ENCODE measurements at regions not wholly inside any gene's neighbourhood (a gene's known extent, or its start where the extent isn't known, plus 50 kb on each side); places are given as distances from the start of the nearest gene placed in this dataset.

DNA sequence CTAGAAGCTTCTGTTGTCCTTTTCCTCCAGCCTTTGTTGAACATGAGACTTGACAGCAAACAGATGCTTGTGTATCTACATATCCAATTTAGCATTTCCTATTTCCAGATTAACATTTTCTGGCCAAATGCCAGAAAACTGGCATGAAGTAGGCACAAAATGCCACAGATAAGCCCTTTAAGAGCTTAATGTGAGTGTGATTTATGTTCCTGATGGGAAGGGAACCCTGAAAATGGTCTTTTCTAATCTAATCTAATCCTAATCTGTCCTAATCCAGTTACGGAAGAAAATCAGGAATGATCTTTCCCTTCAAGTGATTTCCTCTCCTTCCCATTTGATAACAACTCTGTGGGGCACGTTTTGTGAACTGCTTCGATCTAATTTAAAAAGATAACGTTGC is 133.0 kb upstream of the C1QTNF7 start:
- no peaks in the 10 kb centered on the region for H3K27me3 ChIP-seq (ENCODE audit: control insufficient read depth in 1 of 2, insufficient read depth in 2 of 2, low read length in 1 of 2)
- no peak overlapping the region for H3K4me3 ChIP-seq (ENCODE audit: low read length in 2 of 2)
- peaks cover 1 to 2% of the 10 kb centered on the region in 2 donors for H3K4me1 ChIP-seq (ENCODE audit: control insufficient read depth in 1 of 2, insufficient read depth in 2 of 2, low read length in 2 of 2)
- peaks cover 1% of the 10 kb centered on the region for H3K9me3 ChIP-seq (ENCODE audit: control insufficient read depth, low read length)
- no peaks in the 10 kb centered on the region for H3K36me3 ChIP-seq (ENCODE audit: control insufficient read depth in 1 of 2, insufficient read depth in 2 of 2, low read length in 1 of 2)
- 76 to 89% methylated on average over 4 of the region's 4 CpGs for WGBS, 2 donors
- DNase-seq (no peak), ATAC-seq (ENCODE audit: low FRiP score) (no peak)
- H3K27ac ChIP-seq (ENCODE audit: low read depth in 1 of 2, low read length in 2 of 2), result no peak overlapping the region
- intact Hi-C loops (cut with DNase I), result no loop called here

DNA sequence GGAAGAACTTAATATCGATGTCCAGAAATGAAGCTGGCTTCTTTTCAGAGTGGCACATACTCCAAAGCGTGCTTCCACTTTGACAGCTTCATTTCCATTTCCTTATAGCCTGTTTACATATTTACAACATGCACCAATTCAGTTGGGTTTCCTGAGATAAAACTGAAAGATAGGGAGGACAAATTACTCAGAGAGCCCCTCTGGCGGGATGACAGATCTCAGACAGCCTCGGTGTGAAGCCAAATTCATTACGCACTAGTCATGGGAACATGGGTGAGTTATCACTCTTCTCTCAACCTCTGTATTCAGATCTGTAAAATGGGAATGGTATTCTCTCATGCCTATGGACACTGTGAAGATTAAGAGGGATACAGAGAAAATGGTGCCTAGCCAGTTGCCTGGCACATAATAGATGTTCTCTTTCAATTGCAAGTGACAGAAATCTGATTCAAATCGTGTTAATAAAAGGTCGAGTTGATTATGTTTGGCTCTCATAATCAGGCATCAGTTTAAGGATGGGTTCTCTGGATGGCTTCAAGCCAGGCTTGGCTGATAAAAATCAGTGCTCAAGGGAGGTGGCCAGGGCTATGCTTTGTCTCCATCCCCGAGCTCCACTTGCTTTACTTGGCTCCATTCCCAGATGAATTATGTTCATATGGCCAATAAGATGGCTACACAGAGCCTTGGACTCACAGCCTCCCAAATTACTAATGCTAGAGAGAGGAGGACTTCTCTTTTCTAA is 132.2 kb upstream of the C1QTNF7 start:
- ATAC-seq (ENCODE audit: low FRiP score) (no peak), DNase-seq (no peak)
- 50 to 74% methylated on average over 8 of the region's 8 CpGs for WGBS, 2 donors
- Histone ChIP-seq H3K36me3 (ENCODE audit: control insufficient read depth in 1 of 2, insufficient read depth in 2 of 2, low read length in 1 of 2) (no peaks in the 10 kb centered on the region), H3K4me3 (ENCODE audit: low read length in 2 of 2) (no peak overlapping the region), H3K9me3 (ENCODE audit: control insufficient read depth, low read length) (peaks cover 1% of the 10 kb centered on the region), H3K27ac (ENCODE audit: low read depth in 1 of 2, low read length in 2 of 2) (no peak overlapping the region), H3K4me1 (ENCODE audit: control insufficient read depth in 1 of 2, insufficient read depth in 2 of 2, low read length in 2 of 2) (peaks cover 1 to 2% of the 10 kb centered on the region in 2 donors), H3K27me3 (ENCODE audit: control insufficient read depth in 1 of 2, insufficient read depth in 2 of 2, low read length in 1 of 2) (no peaks in the 10 kb centered on the region)
- intact Hi-C loops (cut with DNase I), result no loop called here

DNA sequence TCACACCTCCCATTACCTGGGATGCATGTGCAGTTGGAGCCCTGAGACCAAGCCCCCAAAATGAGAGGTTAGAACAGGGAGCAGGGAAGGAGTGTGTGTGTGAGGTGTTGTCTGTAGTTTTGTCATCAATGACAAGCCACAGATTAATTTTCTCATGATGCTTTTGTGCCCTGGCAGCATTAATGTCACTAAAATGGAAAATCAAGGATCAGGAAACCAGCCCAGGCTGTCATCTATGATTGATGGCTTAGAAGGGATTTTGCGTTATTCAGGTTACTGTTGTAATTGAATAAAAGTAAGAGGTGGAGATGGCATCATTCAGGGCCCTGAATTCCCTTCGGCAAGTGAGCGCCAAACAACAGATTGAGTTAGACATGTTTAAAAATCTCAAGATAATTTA is 130.5 kb upstream of the C1QTNF7 start:
- peaks cover 1 to 2% of the 10 kb centered on the region in 2 donors for H3K4me1 ChIP-seq (ENCODE audit: control insufficient read depth in 1 of 2, insufficient read depth in 2 of 2, low read length in 2 of 2)
- peak overlapping the region in 1 of 2 donors; percentile 79 for H3K27ac ChIP-seq (ENCODE audit: low read depth in 1 of 2, low read length in 2 of 2)
- no peak for DNase-seq
- ATAC-seq (ENCODE audit: low FRiP score), result no peak
- H3K9me3 ChIP-seq (ENCODE audit: control insufficient read depth, low read length), result peaks cover 1% of the 10 kb centered on the region
- no peaks in the 10 kb centered on the region for H3K27me3 ChIP-seq (ENCODE audit: control insufficient read depth in 1 of 2, insufficient read depth in 2 of 2, low read length in 1 of 2)
- H3K4me3 ChIP-seq (ENCODE audit: low read length in 2 of 2), result no peak overlapping the region
- intact Hi-C loops (cut with DNase I), result no loop called here
- H3K36me3 ChIP-seq (ENCODE audit: control insufficient read depth in 1 of 2, insufficient read depth in 2 of 2, low read length in 1 of 2), result no peaks in the 10 kb centered on the region
- 73 to 77% methylated on average over 3 of the region's 3 CpGs for WGBS, 2 donors

DNA sequence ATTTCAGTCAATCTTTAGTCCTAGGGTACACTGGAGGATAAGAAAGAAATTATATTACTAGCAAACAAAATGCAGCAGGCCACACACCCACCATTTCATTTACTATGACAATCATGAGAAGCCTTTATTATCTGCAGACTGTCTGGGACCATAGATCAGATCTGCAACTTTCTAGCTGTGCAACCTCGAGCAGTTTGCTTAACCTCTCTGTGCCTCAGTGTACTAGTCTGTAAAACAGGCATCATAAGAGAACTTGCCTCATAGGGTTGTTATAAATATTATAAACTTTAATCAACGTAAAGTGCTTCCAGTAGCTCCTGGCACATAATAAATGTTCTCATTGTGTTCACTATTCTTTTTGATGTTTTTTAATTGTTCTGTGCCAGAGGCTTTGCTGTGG is 128.2 kb upstream of the C1QTNF7 start:
- 72 to 78% methylated on average over 2 of the region's 2 CpGs for WGBS, 2 donors
- no peaks in the 10 kb centered on the region for H3K27me3 ChIP-seq (ENCODE audit: control insufficient read depth in 1 of 2, insufficient read depth in 2 of 2, low read length in 1 of 2)
- DNase-seq (no peak), ATAC-seq (ENCODE audit: low FRiP score) (no peak)
- H3K4me3 ChIP-seq (ENCODE audit: low read length in 2 of 2), result no peak overlapping the region
- no peak overlapping the region for H3K27ac ChIP-seq (ENCODE audit: low read depth in 1 of 2, low read length in 2 of 2)
- no peaks in the 10 kb centered on the region for H3K36me3 ChIP-seq (ENCODE audit: control insufficient read depth in 1 of 2, insufficient read depth in 2 of 2, low read length in 1 of 2)
- H3K9me3 ChIP-seq (ENCODE audit: control insufficient read depth, low read length), result peaks cover 1% of the 10 kb centered on the region
- peaks cover 1 to 8% of the 10 kb centered on the region in 2 donors for H3K4me1 ChIP-seq (ENCODE audit: control insufficient read depth in 1 of 2, insufficient read depth in 2 of 2, low read length in 2 of 2)
- intact Hi-C loops (cut with DNase I), result no loop called here

DNA sequence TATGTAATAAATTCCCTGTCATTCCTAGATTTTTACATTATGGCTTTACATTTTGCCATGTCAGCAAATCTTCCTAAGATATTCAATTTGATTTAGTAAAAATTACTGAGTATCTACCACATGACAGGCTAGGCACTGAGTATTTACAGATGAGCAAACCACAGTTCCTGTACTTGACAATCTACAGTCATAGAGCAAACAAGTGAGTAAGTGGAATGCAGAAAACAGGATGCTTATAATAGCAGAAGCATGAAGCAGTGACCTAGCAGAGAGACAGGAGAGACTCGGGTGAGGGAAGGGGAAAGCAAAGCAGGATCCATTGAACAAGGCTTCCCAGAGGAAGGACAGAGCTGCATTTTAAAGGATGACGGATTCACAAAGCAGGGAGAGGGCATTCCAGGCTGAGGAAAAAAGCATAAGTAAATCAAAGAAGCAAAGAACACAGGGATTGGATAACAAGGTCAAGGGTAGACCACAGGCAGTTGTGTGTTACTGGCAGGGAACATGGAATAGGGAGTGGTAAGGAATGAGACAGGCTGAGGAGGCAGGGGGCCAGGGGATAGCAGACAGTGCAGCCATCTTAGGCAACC is 124.7 kb upstream of the C1QTNF7 start:
- no peaks in the 10 kb centered on the region for H3K9me3 ChIP-seq (ENCODE audit: control insufficient read depth, low read length)
- no peak overlapping the region for H3K27ac ChIP-seq (ENCODE audit: low read depth in 1 of 2, low read length in 2 of 2)
- peaks cover 0 to 6% of the 10 kb centered on the region in 2 donors for H3K4me1 ChIP-seq (ENCODE audit: control insufficient read depth in 1 of 2, insufficient read depth in 2 of 2, low read length in 2 of 2)
- WGBS, 2 donors, result 62 to 64% methylated on average over 2 of the region's 2 CpGs
- H3K36me3 ChIP-seq (ENCODE audit: control insufficient read depth in 1 of 2, insufficient read depth in 2 of 2, low read length in 1 of 2), result no peaks in the 10 kb centered on the region
- DNase-seq (no peak), ATAC-seq (ENCODE audit: low FRiP score) (no peak)
- intact Hi-C loops (cut with DNase I), result no loop called here
- H3K27me3 ChIP-seq (ENCODE audit: control insufficient read depth in 1 of 2, insufficient read depth in 2 of 2, low read length in 1 of 2), result no peaks in the 10 kb centered on the region
- H3K4me3 ChIP-seq (ENCODE audit: low read length in 2 of 2), result no peak overlapping the region

DNA sequence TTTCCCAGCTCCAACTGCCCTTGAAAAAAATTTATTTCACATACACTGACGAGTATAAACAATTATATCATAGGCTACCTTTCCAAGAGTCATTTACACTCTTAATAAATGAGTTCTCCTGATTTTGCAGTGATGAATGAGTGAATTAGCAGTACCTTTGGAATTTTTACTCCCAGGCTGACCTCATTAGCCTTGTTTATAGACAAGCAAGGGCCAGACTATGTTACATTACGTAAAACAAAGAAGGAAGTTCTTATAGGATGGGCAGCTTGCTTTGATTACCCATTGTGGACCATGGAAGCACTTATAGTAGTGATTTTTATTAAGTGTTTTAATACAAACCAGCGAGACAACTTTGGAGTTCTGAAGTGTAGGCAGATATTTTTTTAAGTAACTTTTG is 112.9 kb upstream of the C1QTNF7 start:
- H3K4me1 ChIP-seq (ENCODE audit: control insufficient read depth in 1 of 2, insufficient read depth in 2 of 2, low read length in 2 of 2), result peaks cover 4 to 5% of the 10 kb centered on the region in 2 donors
- ATAC-seq (ENCODE audit: low FRiP score) (no peak), DNase-seq (no peak)
- H3K27ac ChIP-seq (ENCODE audit: low read depth in 1 of 2, low read length in 2 of 2), result no peak overlapping the region
- peaks cover 0 to 1% of the 10 kb centered on the region in 2 donors for H3K36me3 ChIP-seq (ENCODE audit: control insufficient read depth in 1 of 2, insufficient read depth in 2 of 2, low read length in 1 of 2)
- no peaks in the 10 kb centered on the region for H3K9me3 ChIP-seq (ENCODE audit: control insufficient read depth, low read length)
- H3K27me3 ChIP-seq (ENCODE audit: control insufficient read depth in 1 of 2, insufficient read depth in 2 of 2, low read length in 1 of 2), result no peaks in the 10 kb centered on the region
- intact Hi-C loops (cut with DNase I), result no loop called here
- no peak overlapping the region for H3K4me3 ChIP-seq (ENCODE audit: low read length in 2 of 2)
- WGBS, 2 donors, result 11 to 25% methylated on average over 3 of the region's 3 CpGs

DNA sequence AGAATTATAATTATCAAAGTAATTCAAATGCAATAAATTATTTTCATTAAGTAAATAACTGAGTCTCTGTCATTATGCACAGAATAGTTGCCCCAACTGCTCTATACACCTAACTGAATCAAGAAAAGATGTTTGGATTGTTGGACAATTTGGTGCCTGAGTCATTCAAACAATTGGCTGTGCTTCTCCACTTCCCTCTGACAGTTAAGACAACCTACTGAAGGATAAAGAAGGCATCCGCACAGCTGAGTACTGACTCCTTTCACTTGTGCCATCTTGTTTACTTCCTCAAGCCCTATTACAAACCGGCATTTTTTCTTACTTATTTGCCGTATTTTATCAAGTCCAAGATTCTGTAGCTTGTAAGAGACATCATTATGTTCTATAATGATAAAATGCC is 110.6 kb upstream of the C1QTNF7 start:
- no peak overlapping the region for H3K27ac ChIP-seq (ENCODE audit: low read depth in 1 of 2, low read length in 2 of 2)
- no peak for ATAC-seq (ENCODE audit: low FRiP score)
- H3K9me3 ChIP-seq (ENCODE audit: control insufficient read depth, low read length), result no peaks in the 10 kb centered on the region
- H3K36me3 ChIP-seq (ENCODE audit: control insufficient read depth in 1 of 2, insufficient read depth in 2 of 2, low read length in 1 of 2), result peaks cover 0 to 1% of the 10 kb centered on the region in 2 donors
- H3K4me1 ChIP-seq (ENCODE audit: control insufficient read depth in 1 of 2, insufficient read depth in 2 of 2, low read length in 2 of 2), result peaks cover 5 to 7% of the 10 kb centered on the region in 2 donors
- intact Hi-C loops (cut with DNase I), result no loop called here
- H3K27me3 ChIP-seq (ENCODE audit: control insufficient read depth in 1 of 2, insufficient read depth in 2 of 2, low read length in 1 of 2), result no peaks in the 10 kb centered on the region
- DNase-seq, result no peak
- H3K4me3 ChIP-seq (ENCODE audit: low read length in 2 of 2), result no peak overlapping the region
- 75 to 77% methylated on average over 3 of the region's 3 CpGs for whole genome bisulfite sequencing, 2 donors

DNA sequence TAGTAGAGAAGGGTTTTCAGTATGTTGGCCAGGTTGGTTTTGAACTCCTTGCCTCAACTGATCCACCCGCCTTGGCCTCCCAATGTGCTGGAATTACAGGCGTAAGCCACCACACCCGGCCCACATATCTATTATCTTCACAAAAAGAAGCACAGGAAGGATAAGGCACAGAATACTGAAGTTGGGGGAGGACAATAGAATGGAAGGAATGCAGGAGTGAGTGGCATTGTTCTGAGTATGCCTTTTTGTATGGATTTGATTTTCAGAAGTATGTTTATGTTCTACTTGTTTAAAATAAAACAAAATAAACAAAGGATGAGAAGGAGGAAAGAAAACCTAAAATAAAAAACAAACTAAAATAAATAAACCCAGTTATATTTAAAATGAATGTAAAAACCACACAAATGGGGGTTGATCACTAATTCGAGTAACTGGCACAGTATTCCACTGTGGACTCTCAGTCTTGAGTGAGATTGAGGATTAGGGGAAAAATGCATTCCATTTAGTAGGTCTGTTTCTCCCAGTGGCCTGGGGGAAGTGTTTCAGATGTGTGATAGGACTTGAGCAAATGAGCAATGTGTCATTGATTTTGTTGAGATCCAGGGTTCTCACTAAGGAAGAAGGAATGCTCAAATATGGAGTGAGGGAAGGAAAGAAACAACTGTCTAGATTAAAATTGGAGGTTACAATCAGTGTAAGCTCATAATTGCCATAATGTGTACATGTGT is 109.0 kb upstream of the C1QTNF7 start:
- 91% methylated on average over 4 of the region's 4 CpGs for WGBS, 2 donors
- Histone ChIP-seq H3K9me3 (ENCODE audit: control insufficient read depth, low read length) (no peaks in the 10 kb centered on the region), H3K36me3 (ENCODE audit: control insufficient read depth in 1 of 2, insufficient read depth in 2 of 2, low read length in 1 of 2) (no peaks in the 10 kb centered on the region), H3K4me3 (ENCODE audit: low read length in 2 of 2) (no peak overlapping the region), H3K27ac (ENCODE audit: low read depth in 1 of 2, low read length in 2 of 2) (no peak overlapping the region), H3K4me1 (ENCODE audit: control insufficient read depth in 1 of 2, insufficient read depth in 2 of 2, low read length in 2 of 2) (peaks cover 5 to 7% of the 10 kb centered on the region in 2 donors), H3K27me3 (ENCODE audit: control insufficient read depth in 1 of 2, insufficient read depth in 2 of 2, low read length in 1 of 2) (no peaks in the 10 kb centered on the region)
- ATAC-seq (ENCODE audit: low FRiP score) (no peak), DNase-seq (no peak)
- intact Hi-C loops (cut with DNase I), result no loop called here
